ENCODE measurements at regions not wholly inside any gene's neighbourhood (a gene's known extent, or its start where the extent isn't known, plus 50 kb on each side); places are given as distances from the start of the nearest gene placed in this dataset.

- Mint-ChIP-seq H3K4me3 (no peak overlapping the region), H3K27ac (no peak overlapping the region), H3K4me1 (ENCODE audit: low read depth) (peaks cover 9% of the 10 kb centered on the region), H3K9me3 (peaks cover 12% of the 10 kb centered on the region), H3K36me3 (ENCODE audit: low read depth) (no peaks in the 10 kb centered on the region), H3K27me3 (peaks cover 19% of the 10 kb centered on the region)
- ATAC-seq (no peak), DNase-seq (no peak)
- no peak for TF ChIP-seq CTCF (IDR thresholded peaks at IDR 0.05)
- POLR2A ChIA-PET: no interaction called here
- intact Hi-C loops (cut with micrococcal nuclease): no loop called here
- CTCF ChIA-PET: no interaction called here
These were observed 58.3 kb upstream of the ADRB1 start for GRCh38 chr10:113985297-113985844.

DNA sequence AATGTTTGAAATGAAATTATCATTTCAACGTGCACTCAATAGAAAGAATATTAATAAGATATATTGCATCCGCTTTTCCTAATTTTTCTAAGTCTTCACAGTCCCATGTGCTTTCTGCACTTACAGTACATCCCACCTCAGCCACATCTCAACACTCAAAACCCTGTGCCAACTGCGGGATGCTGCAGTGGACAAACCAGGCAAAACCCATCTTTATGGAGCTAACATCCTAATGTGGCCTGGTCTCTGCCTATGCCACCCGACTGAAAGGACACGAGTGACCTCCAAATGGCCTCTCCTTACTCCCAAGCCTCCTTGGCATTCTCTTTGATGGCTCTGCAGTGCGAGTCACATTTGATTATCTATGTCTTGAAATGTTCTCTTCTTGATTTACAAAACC lies 57.4 kb upstream of the ADRB1 start:
- no peak for TF ChIP-seq CTCF (IDR thresholded peaks at IDR 0.05)
- H3K36me3 Mint-ChIP-seq (ENCODE audit: low read depth): no peaks in the 10 kb centered on the region
- H3K27me3 Mint-ChIP-seq: peaks cover 19% of the 10 kb centered on the region
- peaks cover 13% of the 10 kb centered on the region for H3K4me1 Mint-ChIP-seq (ENCODE audit: low read depth)
- H3K27ac Mint-ChIP-seq: no peak overlapping the region
- DNase-seq (no peak), ATAC-seq (no peak)
- ChIA-PET POLR2A (no interaction called here), CTCF (no interaction called here)
- intact Hi-C loops (cut with micrococcal nuclease): no loop called here
- peaks cover 12% of the 10 kb centered on the region for H3K9me3 Mint-ChIP-seq
- H3K4me3 Mint-ChIP-seq: no peak overlapping the region

DNA sequence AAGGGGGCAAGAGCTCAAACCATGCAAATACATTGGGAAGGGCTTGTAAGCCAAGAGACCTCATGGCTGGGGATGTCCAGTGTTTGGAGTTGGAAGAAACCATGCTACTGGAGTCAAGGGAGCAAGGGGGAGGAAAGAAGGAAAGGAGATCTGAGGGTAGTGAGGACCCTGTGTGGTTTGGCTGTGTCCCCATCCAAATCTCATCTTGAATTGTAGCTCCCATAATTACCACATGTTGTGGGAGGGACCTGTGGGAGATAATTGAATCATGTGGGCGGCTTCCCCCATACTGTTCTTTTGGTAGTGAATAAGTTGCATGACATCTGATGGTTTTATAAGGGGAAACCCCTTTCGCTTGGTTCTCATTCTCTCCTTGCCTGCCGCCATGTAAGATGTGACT lies 56.5 kb upstream of the ADRB1 start:
- ATAC-seq (no peak), DNase-seq (no peak)
- no peaks in the 10 kb centered on the region for H3K36me3 Mint-ChIP-seq (ENCODE audit: low read depth)
- H3K4me1 Mint-ChIP-seq (ENCODE audit: low read depth): peaks cover 14% of the 10 kb centered on the region
- TF ChIP-seq CTCF (IDR thresholded peaks at IDR 0.05): no peak
- ChIA-PET CTCF (no interaction called here), POLR2A (no interaction called here)
- intact Hi-C loops (cut with micrococcal nuclease): no loop called here
- H3K9me3 Mint-ChIP-seq: peaks cover 12% of the 10 kb centered on the region
- H3K27me3 Mint-ChIP-seq: peaks cover 25% of the 10 kb centered on the region
- no peak overlapping the region for H3K4me3 Mint-ChIP-seq
- H3K27ac Mint-ChIP-seq: no peak overlapping the region

DNA sequence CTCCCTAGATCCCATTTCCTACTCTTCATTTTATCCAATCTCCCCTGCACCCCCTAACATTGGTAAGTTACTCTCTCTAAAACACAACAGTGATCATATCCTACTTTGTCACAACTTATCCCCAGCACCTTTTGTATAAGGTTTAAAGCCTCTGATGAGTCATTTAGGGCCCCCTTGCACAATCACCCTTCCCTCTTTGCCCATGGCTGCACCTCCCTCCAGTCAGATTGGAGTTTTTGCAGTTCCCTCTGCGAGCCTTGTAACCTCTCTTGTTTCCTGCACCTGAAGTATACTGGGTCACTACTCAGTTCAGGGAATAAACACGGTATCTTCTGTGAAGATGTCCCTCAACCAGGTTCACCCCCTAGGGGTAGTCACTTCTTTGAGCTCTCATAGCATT lies 55.9 kb upstream of the ADRB1 start:
- Mint-ChIP-seq H3K4me3 (no peak overlapping the region), H3K36me3 (ENCODE audit: low read depth) (no peaks in the 10 kb centered on the region), H3K27me3 (peaks cover 31% of the 10 kb centered on the region), H3K27ac (no peak overlapping the region), H3K4me1 (ENCODE audit: low read depth) (peaks cover 14% of the 10 kb centered on the region), H3K9me3 (peaks cover 12% of the 10 kb centered on the region)
- ChIA-PET POLR2A (no interaction called here), CTCF (no interaction called here)
- ATAC-seq (no peak), DNase-seq (no peak)
- no peak for TF ChIP-seq CTCF (IDR thresholded peaks at IDR 0.05)
- intact Hi-C loops (cut with micrococcal nuclease): no loop called here

DNA sequence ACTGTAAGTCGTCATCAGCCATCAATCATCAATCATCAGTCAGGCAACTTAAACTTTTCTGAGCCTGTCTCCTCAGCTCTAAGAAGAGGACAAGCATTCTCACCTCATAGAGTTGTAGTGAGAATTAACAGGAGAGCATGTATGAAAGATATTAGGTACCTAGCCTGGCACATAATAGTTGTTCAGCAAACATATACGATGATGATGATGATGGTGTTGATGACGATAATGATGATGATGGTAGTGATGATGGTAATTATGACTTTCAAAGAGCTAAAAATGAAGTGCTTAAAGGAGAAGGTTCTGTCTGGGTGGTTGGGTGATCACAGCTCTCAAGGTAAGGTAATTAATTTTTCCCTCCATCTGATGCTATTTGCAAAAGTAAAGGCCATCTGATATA lies 55.1 kb upstream of the ADRB1 start:
- H3K27me3 Mint-ChIP-seq: peaks cover 32% of the 10 kb centered on the region

More for the DNA sequence above, 55.1 kb upstream of the ADRB1 start:
- intact Hi-C loops (cut with micrococcal nuclease): no loop called here
- TF ChIP-seq CTCF (IDR thresholded peaks at IDR 0.05): no peak
- ChIA-PET POLR2A (no interaction called here), CTCF (no interaction called here)
- Mint-ChIP-seq H3K27ac (no peak overlapping the region), H3K4me3 (no peak overlapping the region), H3K9me3 (peaks cover 12% of the 10 kb centered on the region), H3K36me3 (ENCODE audit: low read depth) (no peaks in the 10 kb centered on the region), H3K4me1 (ENCODE audit: low read depth) (peaks cover 10% of the 10 kb centered on the region)
- ATAC-seq (no peak), DNase-seq (no peak)

Measured in activated CD8-positive, alpha-beta T cell treated with anti-CD3 and anti-CD28 coated beads for 36 hours (primary cell).